ENCODE measurements at regions not wholly inside any gene's neighbourhood (a gene's known extent, or its start where the extent isn't known, plus 50 kb on each side); places are given as distances from the start of the nearest gene placed in this dataset.

GRCh38 chr5:162323466-162323865 lies 255.9 kb downstream of the GABRG2 start:
- no peak overlapping the region for H3K4me3 ChIP-seq (ENCODE audit: low read depth in 1 of 2, low read length in 1 of 2)
- H3K27ac ChIP-seq = no peak overlapping the region
- no peaks in the 10 kb centered on the region for H3K4me1 ChIP-seq (ENCODE audit: control insufficient read depth in 1 of 2, insufficient read depth in 1 of 2, low read depth in 1 of 2, low read length in 1 of 2)
- H3K36me3 ChIP-seq = no peaks in the 10 kb centered on the region
- TF ChIP-seq CTCF (IDR thresholded peaks at IDR 0.05) = no peak
- H3K27me3 ChIP-seq = no peaks in the 10 kb centered on the region
- no peaks in the 10 kb centered on the region for H3K9me3 ChIP-seq

- no peak for TF ChIP-seq CTCF (IDR thresholded peaks at IDR 0.05)
- Histone ChIP-seq H3K27ac (no peak overlapping the region), H3K9me3 (no peaks in the 10 kb centered on the region)
Observed at GRCh38 chr5:162324328-162324727, 256.8 kb downstream of the GABRG2 start.

GRCh38 chr5:162325143-162325727 lies 257.7 kb downstream of the GABRG2 start:
- Histone ChIP-seq H3K9me3 (no peaks in the 10 kb centered on the region), H3K36me3 (no peaks in the 10 kb centered on the region), H3K27ac (no peak overlapping the region), H3K4me1 (ENCODE audit: control insufficient read depth in 1 of 2, insufficient read depth in 1 of 2, low read depth in 1 of 2, low read length in 1 of 2) (no peaks in the 10 kb centered on the region), H3K27me3 (no peaks in the 10 kb centered on the region), H3K4me3 (ENCODE audit: low read depth in 1 of 2, low read length in 1 of 2) (no peak overlapping the region)
- TF ChIP-seq CTCF (IDR thresholded peaks at IDR 0.05) = no peak

More at GRCh38 chr5:162324328-162324727, 256.8 kb downstream of the GABRG2 start:
- no peak overlapping the region for H3K4me3 ChIP-seq (ENCODE audit: low read depth in 1 of 2, low read length in 1 of 2)
- H3K27me3 ChIP-seq = no peaks in the 10 kb centered on the region
- H3K4me1 ChIP-seq (ENCODE audit: control insufficient read depth in 1 of 2, insufficient read depth in 1 of 2, low read depth in 1 of 2, low read length in 1 of 2) = no peaks in the 10 kb centered on the region
- H3K36me3 ChIP-seq = no peaks in the 10 kb centered on the region

- Histone ChIP-seq H3K27me3 (no peaks in the 10 kb centered on the region), H3K36me3 (no peaks in the 10 kb centered on the region), H3K27ac (no peak overlapping the region), H3K9me3 (no peaks in the 10 kb centered on the region), H3K4me3 (ENCODE audit: low read depth in 1 of 2, low read length in 1 of 2) (no peak overlapping the region), H3K4me1 (ENCODE audit: control insufficient read depth in 1 of 2, insufficient read depth in 1 of 2, low read depth in 1 of 2, low read length in 1 of 2) (no peaks in the 10 kb centered on the region)
- TF ChIP-seq CTCF (IDR thresholded peaks at IDR 0.05) = no peak
Observed at GRCh38 chr5:162334944-162335343, 267.4 kb downstream of the GABRG2 start.

- TF ChIP-seq CTCF (IDR thresholded peaks at IDR 0.05) = no peak
- no peak overlapping the region for H3K27ac ChIP-seq
- no peaks in the 10 kb centered on the region for H3K27me3 ChIP-seq
- H3K4me1 ChIP-seq (ENCODE audit: control insufficient read depth in 1 of 2, insufficient read depth in 1 of 2, low read depth in 1 of 2, low read length in 1 of 2) = no peaks in the 10 kb centered on the region
- H3K4me3 ChIP-seq (ENCODE audit: low read depth in 1 of 2, low read length in 1 of 2) = no peak overlapping the region
- no peaks in the 10 kb centered on the region for H3K36me3 ChIP-seq
- no peaks in the 10 kb centered on the region for H3K9me3 ChIP-seq
Observed at GRCh38 chr5:162360373-162360931, 292.9 kb downstream of the GABRG2 start.

Measured in neutrophil (primary cell).